CD14-positive monocyte (primary cell): ENCODE measurements at regions not wholly inside any gene's neighbourhood (a gene's known extent, or its start where the extent isn't known, plus 50 kb on each side); places are given as distances from the start of the nearest gene placed in this dataset.

ENCODE experiments used
- DNase-seq, 3 donors: peaks; one replicate each; pipeline ENCODE4 v3.0.0-alpha.2; 2011 to 2022
- H2AFZ ChIP-seq: 2 replicates; pipeline ENCODE4 v1.6.0; 2012; ENCODE audit warnings: mild to moderate bottlenecking, low read depth, low read length, inconsistent platforms; ENCODE audit not compliant: insufficient read depth, poor library complexity, severe bottlenecking
- H3K27ac ChIP-seq, 2 donors: 1 replicate in 1 of 2; 2 replicates in 1 of 2; pipeline ENCODE4 v1.5.1; 2012 to 2013; ENCODE audit warnings: low read length in 2 of 2, control low read depth in 1 of 2, inconsistent platforms in 1 of 2, low read depth in 1 of 2, mild to moderate bottlenecking in 1 of 2
- H3K27me3 ChIP-seq, 2 donors: one replicate each; pipeline versions ENCODE4 v1.6.0 to v1.6.1; 2011 to 2013; ENCODE audit warnings: low read length in 2 of 2; ENCODE audit not compliant: control insufficient read depth in 2 of 2, insufficient read depth in 2 of 2
- H3K36me3 ChIP-seq, 2 donors: replicated peaks in 1 of 2; 1 replicate in 1 of 2; 2 replicates in 1 of 2; pipeline versions ENCODE4 v1.5.1 to v1.6.1; 2012 to 2013; ENCODE audit warnings: low read length in 2 of 2, control low read depth in 1 of 2, inconsistent platforms in 1 of 2, mild to moderate bottlenecking in 1 of 2; ENCODE audit not compliant: insufficient read depth in 2 of 2, control insufficient read depth in 1 of 2
- H3K4me1 ChIP-seq, 2 donors: 1 replicate in 1 of 2; 2 replicates in 1 of 2; pipeline versions ENCODE4 v1.5.1 to v1.6.1; 2012 to 2013; ENCODE audit warnings: low read length in 2 of 2, control low read depth in 1 of 2, inconsistent platforms in 1 of 2, mild to moderate bottlenecking in 1 of 2, moderate library complexity in 1 of 2; ENCODE audit not compliant: insufficient read depth in 2 of 2, control insufficient read depth in 1 of 2
- H3K4me2 ChIP-seq: replicated peaks from 2 replicates; pipeline ENCODE3; 2012; ENCODE audit warnings: low read length, moderate library complexity, mild to moderate bottlenecking; ENCODE audit not compliant: poor library complexity, severe bottlenecking; ENCODE audit errors: extremely low read depth
- H3K4me3 ChIP-seq, 3 experiments: fragments of 200-600 bp in 1 of 3; sonication (generic) in 1 of 3; replicated peaks in 1 of 3; 1 replicate in 2 of 3; 2 replicates in 1 of 3; pipeline ENCODE4 v1.5.1; 2011 to 2013; ENCODE audit warnings: low read length in 3 of 3, mild to moderate bottlenecking in 3 of 3, control low read depth in 2 of 3, low read depth in 2 of 3, inconsistent platforms in 1 of 3, moderate library complexity in 1 of 3
- H3K79me2 ChIP-seq: 2 replicates; pipeline ENCODE4 v1.6.0; 2012; ENCODE audit warnings: mild to moderate bottlenecking, control low read depth, inconsistent platforms, low read length, moderate library complexity; ENCODE audit not compliant: insufficient read depth
- H3K9ac ChIP-seq: 2 replicates; pipeline ENCODE4 v1.6.0; 2017; ENCODE audit warnings: low read length, mild to moderate bottlenecking; ENCODE audit not compliant: insufficient read depth, poor library complexity, severe bottlenecking
- H3K9me3 ChIP-seq, 2 donors: replicated peaks in 1 of 2; 1 replicate in 1 of 2; 2 replicates in 1 of 2; pipeline versions ENCODE4 v1.5.1 to v1.6.1; 2012 to 2013; ENCODE audit warnings: low read length in 2 of 2, control low read depth in 1 of 2; ENCODE audit not compliant: control insufficient read depth in 1 of 2, insufficient read depth in 1 of 2
- H4K20me1 ChIP-seq: 2 replicates; pipeline ENCODE4 v1.6.0; 2012; ENCODE audit warnings: mild to moderate bottlenecking, low read length, control low read depth, moderate library complexity; ENCODE audit not compliant: insufficient read depth
- H3K27ac Mint-ChIP-seq, 7 donors: one replicate each; pipeline ENCODE4 v1.8.0; 2020; ENCODE audit warnings: mild to moderate bottlenecking in 7 of 7, mixed read lengths in 7 of 7, moderate library complexity in 6 of 7, inconsistent platforms in 2 of 7
- H3K27me3 Mint-ChIP-seq, 3 donors: one replicate each; pipeline ENCODE4 v1.8.0; 2021 to 2022; ENCODE audit warnings: low read depth in 3 of 3, mild to moderate bottlenecking in 3 of 3, mixed read lengths in 3 of 3, moderate library complexity in 3 of 3, inconsistent platforms in 1 of 3
- H3K36me3 Mint-ChIP-seq, 2 donors: one replicate each; pipeline ENCODE4 v1.8.0; 2020; ENCODE audit warnings: mixed read lengths in 2 of 2, inconsistent platforms in 1 of 2, mild to moderate bottlenecking in 1 of 2
- H3K4me1 Mint-ChIP-seq: one replicate; pipeline ENCODE4 v1.8.0; 2020; ENCODE audit warnings: mild to moderate bottlenecking, mixed read lengths
- H3K4me3 Mint-ChIP-seq, 2 donors: one replicate each; pipeline ENCODE4 v1.8.0; 2020; ENCODE audit warnings: mild to moderate bottlenecking in 2 of 2, mixed read lengths in 2 of 2, moderate library complexity in 1 of 2
- H3K9me3 Mint-ChIP-seq, 7 donors: one replicate each; pipeline ENCODE4 v1.8.0; 2020 to 2022; ENCODE audit warnings: mixed read lengths in 7 of 7, mild to moderate bottlenecking in 6 of 7, moderate library complexity in 6 of 7, inconsistent platforms in 2 of 7
- WGBS: methylation state at CpG from one replicate; pipeline ENCODE4 v1.1.5; 2013; ENCODE audit warnings: missing lambda C conversion rate; ENCODE audit not compliant: insufficient coverage; 5-methylcytosine and 5-hydroxymethylcytosine counted together
- intact Hi-C, 2 donors: fragments of 100-400 bp; cut with micrococcal nuclease; formaldehyde crosslinking; loops; one replicate each; pipeline versions ENCODE4 v1.15.0 to v1.15.1; 2023
- TF ChIP-seq, protein P1 (sequence below): fragments of 200-600 bp; IDR thresholded peaks from one replicate; pipeline ENCODE4 v1.8.0; 2022; ENCODE audit warnings: antibody characterized with exemption, mild to moderate bottlenecking

DNA sequence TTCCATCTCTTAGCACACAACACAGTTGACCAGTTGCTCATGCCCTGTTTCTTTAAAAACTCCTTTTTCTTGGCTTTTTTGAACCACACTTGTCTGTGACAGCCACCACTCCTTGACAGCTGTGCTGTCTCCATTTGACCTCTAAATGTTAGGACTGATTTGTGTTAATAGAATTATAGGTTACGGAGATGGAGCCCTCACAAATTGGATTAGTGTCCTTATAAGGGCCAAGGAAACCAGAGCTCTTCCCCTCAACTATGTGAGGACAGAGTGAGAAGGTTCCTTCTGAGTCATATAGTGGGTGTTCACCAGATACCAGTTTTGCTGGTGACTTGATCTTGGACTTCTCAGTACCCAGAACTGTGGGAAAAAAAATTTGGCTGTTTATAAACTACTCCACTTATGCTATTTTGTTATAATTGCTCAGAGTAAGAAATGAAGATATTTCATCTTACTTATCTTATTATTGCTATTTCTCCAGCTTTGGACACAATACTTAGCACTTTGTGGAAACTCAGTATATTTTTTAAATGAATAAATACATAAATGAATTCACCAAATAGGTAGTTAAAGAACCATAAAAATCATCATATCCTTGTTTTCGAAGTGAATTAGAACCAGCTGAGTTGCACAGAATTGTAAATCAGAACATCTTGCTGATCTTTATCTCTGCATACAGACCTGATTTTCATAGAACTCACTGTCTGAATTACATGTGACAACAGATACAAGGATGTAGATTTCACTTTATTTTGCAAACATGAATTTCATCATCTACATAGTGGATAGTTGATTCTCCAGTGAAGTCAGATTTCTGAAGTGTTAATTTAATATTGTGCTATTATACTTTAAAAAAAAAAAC, 598.5 kb upstream of the IRAK1BP1 start:
- DNase-seq: no peak
- no peaks in the 10 kb centered on the region for H3K4me1 Mint-ChIP-seq
- Histone ChIP-seq H3K4me2 (no peak overlapping the region), H3K9me3 (no peaks in the 10 kb centered on the region), H3K79me2 (no peaks in the 10 kb centered on the region), H3K4me3 (no peak overlapping the region), H3K27ac (no peak overlapping the region), H3K9ac (no peak overlapping the region), H3K4me1 (no peaks in the 10 kb centered on the region), H4K20me1 (no peaks in the 10 kb centered on the region), H3K36me3 (no peaks in the 10 kb centered on the region), H3K27me3 (no peaks in the 10 kb centered on the region), H2AFZ (no peak overlapping the region)
- WGBS: no CpG with 5 or more reads among the region's 2 CpGs
- H3K36me3 Mint-ChIP-seq: no peaks in the 10 kb centered on the region
- H3K27ac Mint-ChIP-seq: no peak overlapping the region
- no peaks in the 10 kb centered on the region for H3K27me3 Mint-ChIP-seq
- intact Hi-C loops: no loop called here
- no peak overlapping the region for H3K4me3 Mint-ChIP-seq
- TF ChIP-seq, protein P1, sequence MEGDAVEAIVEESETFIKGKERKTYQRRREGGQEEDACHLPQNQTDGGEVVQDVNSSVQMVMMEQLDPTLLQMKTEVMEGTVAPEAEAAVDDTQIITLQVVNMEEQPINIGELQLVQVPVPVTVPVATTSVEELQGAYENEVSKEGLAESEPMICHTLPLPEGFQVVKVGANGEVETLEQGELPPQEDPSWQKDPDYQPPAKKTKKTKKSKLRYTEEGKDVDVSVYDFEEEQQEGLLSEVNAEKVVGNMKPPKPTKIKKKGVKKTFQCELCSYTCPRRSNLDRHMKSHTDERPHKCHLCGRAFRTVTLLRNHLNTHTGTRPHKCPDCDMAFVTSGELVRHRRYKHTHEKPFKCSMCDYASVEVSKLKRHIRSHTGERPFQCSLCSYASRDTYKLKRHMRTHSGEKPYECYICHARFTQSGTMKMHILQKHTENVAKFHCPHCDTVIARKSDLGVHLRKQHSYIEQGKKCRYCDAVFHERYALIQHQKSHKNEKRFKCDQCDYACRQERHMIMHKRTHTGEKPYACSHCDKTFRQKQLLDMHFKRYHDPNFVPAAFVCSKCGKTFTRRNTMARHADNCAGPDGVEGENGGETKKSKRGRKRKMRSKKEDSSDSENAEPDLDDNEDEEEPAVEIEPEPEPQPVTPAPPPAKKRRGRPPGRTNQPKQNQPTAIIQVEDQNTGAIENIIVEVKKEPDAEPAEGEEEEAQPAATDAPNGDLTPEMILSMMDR: no peak
- peaks cover 0 to 4% (median 0%) of the 10 kb centered on the region in 7 donors for H3K9me3 Mint-ChIP-seq

DNA sequence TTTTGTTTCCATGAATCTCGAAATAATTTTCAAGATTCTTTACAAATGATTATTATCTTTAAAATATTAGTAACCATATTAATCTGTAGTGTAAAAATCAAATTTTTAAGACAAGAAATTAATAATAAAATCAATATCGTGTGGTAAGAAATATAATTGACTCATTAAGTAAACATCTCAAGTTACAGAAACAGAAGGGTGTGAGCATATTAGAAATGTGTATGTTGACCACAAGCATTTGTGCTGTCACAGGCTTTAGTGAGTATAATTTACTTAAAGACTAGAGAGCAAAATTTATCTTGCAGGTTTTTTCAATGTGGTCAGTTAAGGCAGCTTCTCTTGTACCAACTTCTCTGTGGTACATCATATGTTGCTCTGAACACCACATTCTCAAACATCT, 566.5 kb upstream of the IRAK1BP1 start:
- Mint-ChIP-seq H3K27ac (no peak overlapping the region), H3K27me3 (no peaks in the 10 kb centered on the region), H3K36me3 (no peaks in the 10 kb centered on the region), H3K4me1 (no peaks in the 10 kb centered on the region), H3K9me3 (no peaks in the 10 kb centered on the region), H3K4me3 (no peak overlapping the region)
- Histone ChIP-seq H3K4me2 (no peak overlapping the region), H4K20me1 (no peaks in the 10 kb centered on the region), H3K4me3 (no peak overlapping the region), H3K27me3 (no peaks in the 10 kb centered on the region), H3K9ac (no peak overlapping the region), H3K79me2 (no peaks in the 10 kb centered on the region), H3K4me1 (no peaks in the 10 kb centered on the region), H2AFZ (no peak overlapping the region), H3K9me3 (no peaks in the 10 kb centered on the region), H3K27ac (no peak overlapping the region), H3K36me3 (no peaks in the 10 kb centered on the region)
- intact Hi-C loops: no loop called here
- TF ChIP-seq, protein P1: no peak
- no CpG with 5 or more reads among the region's 2 CpGs for WGBS
- DNase-seq: no peak
